GM18520 (cell line): ENCODE measurements at regions not wholly inside any gene's neighbourhood (a gene's known extent, or its start where the extent isn't known, plus 50 kb on each side); places are given as distances from the start of the nearest gene placed in this dataset.

Source experiments
- ATAC-seq: cut with Tn5 transposase; IDR thresholded peaks from one replicate; pipeline ENCODE4 v1.9.1; 2021; ENCODE audit not compliant: unreplicated experiment

GRCh38 chr10:110373857-110374654 lies 69.3 kb upstream of the SMNDC1 start:
- ATAC-seq, result no peak

GRCh38 chr10:110375121-110375520 lies 70.4 kb upstream of the SMNDC1 start:
- ATAC-seq, result no peak

GRCh38 chr10:110376021-110376766 lies 71.5 kb upstream of the SMNDC1 start:
- ATAC-seq, result no peak

- ATAC-seq, result no peak
Measured at GRCh38 chr10:110376767-110377160, 72.0 kb upstream of the SMNDC1 start.

- no peak for ATAC-seq
Measured at GRCh38 chr10:110378006-110378405, 73.3 kb upstream of the SMNDC1 start.

GRCh38 chr10:110378533-110379108 lies 73.9 kb upstream of the SMNDC1 start:
- no peak for ATAC-seq

- ATAC-seq, result no peak
Measured at GRCh38 chr10:110379831-110380230, 75.1 kb upstream of the SMNDC1 start.

- no peak for ATAC-seq
Measured at GRCh38 chr10:110380293-110380692, 75.6 kb upstream of the SMNDC1 start.

- ATAC-seq, result no peak
Measured at GRCh38 chr10:110382695-110383094, 78.0 kb upstream of the SMNDC1 start.

GRCh38 chr10:110387617-110387982 lies 82.9 kb upstream of the SMNDC1 start:
- ATAC-seq, result no peak

- peak; percentile 67 for ATAC-seq
Measured at GRCh38 chr10:110387983-110388686, 83.4 kb upstream of the SMNDC1 start.

GRCh38 chr10:110388687-110389052 lies 84.0 kb upstream of the SMNDC1 start:
- ATAC-seq, result no peak

GRCh38 chr10:110389255-110389654 lies 84.5 kb upstream of the SMNDC1 start:
- no peak for ATAC-seq

- no peak for ATAC-seq
Measured at GRCh38 chr10:110391541-110391940, 86.8 kb upstream of the SMNDC1 start.

GRCh38 chr10:110392121-110392520 lies 87.4 kb upstream of the SMNDC1 start:
- ATAC-seq, result no peak

GRCh38 chr10:110392868-110393740 lies 88.4 kb upstream of the SMNDC1 start:
- no peak for ATAC-seq

GRCh38 chr10:110393866-110394265 lies 89.1 kb upstream of the SMNDC1 start:
- no peak for ATAC-seq

- ATAC-seq, result no peak
Measured at GRCh38 chr10:110394296-110394695, 89.6 kb upstream of the SMNDC1 start.

GRCh38 chr10:110394898-110395297 lies 90.2 kb upstream of the SMNDC1 start:
- ATAC-seq, result no peak
